Cardiac muscle cell (in vitro differentiated cells and primary cell): ENCODE measurements at regions not wholly inside any gene's neighbourhood (a gene's known extent, or its start where the extent isn't known, plus 50 kb on each side); places are given as distances from the start of the nearest gene placed in this dataset.

Experiments used
- DNase-seq, 2 donors: peaks; one replicate each; pipeline versions ENCODE4 v3.0.0 to v3.0.0-alpha.2; 2010 to 2017; ENCODE audit warnings: low read depth in 1 of 2, low spot score in 1 of 2
- H3K27ac ChIP-seq: fragments of 200-600 bp; sonication (generic); 2 replicates; pipeline ENCODE4 v1.5.1; 2016
- H3K27me3 ChIP-seq: fragments of 200-600 bp; sonication (generic); 2 replicates; pipeline ENCODE4 v1.6.0; 2016; ENCODE audit warnings: control low read depth
- H3K36me3 ChIP-seq: fragments of 200-600 bp; sonication (generic); 2 replicates; pipeline ENCODE4 v1.5.1; 2016; ENCODE audit warnings: control low read depth
- H3K4me1 ChIP-seq: fragments of 200-600 bp; sonication (generic); 2 replicates; pipeline ENCODE4 v1.8.1; 2017; ENCODE audit warnings: low read depth, mild to moderate bottlenecking, mixed run types
- H3K4me3 ChIP-seq: fragments of 200-600 bp; sonication (generic); 2 replicates; pipeline ENCODE4 v1.5.1; 2016; ENCODE audit warnings: mild to moderate bottlenecking
- H3K9me3 ChIP-seq: fragments of 200-600 bp; sonication (generic); 2 replicates; pipeline ENCODE4 v1.5.1; 2017; ENCODE audit warnings: low read depth, mild to moderate bottlenecking, control low read depth
- TF ChIP-seq, protein P1 (sequence below): IDR thresholded peaks from 2 replicates; pipeline ENCODE4 v1.5.1; 2012; ENCODE audit warnings: low read depth, mild to moderate bottlenecking, low read length

DNA sequence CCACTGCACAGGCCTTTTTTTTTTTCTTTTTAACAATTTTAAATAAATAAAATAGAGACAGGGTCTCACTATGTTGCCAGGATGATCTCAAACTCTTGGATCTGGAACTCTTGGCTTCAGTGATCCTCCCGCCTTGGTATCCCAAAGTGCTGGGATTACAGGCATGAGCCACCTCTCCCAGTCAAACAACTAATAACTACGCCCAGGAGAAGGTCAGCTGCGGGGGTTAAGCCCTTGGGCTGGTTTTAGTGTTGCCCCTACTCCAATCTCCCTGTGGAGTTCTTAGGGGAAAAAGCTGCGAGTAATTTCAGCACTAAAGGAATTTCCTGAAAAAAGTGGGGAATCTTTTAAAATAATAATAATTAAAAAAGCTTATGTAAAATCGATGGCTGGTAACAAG, 96.4 kb upstream of the XPO1 start:
- Histone ChIP-seq H3K9me3 (no peaks in the 10 kb centered on the region), H3K27me3 (no peaks in the 10 kb centered on the region), H3K27ac (no peak overlapping the region), H3K4me1 (no peaks in the 10 kb centered on the region), H3K4me3 (no peak overlapping the region), H3K36me3 (no peaks in the 10 kb centered on the region)
- TF ChIP-seq, protein P1, sequence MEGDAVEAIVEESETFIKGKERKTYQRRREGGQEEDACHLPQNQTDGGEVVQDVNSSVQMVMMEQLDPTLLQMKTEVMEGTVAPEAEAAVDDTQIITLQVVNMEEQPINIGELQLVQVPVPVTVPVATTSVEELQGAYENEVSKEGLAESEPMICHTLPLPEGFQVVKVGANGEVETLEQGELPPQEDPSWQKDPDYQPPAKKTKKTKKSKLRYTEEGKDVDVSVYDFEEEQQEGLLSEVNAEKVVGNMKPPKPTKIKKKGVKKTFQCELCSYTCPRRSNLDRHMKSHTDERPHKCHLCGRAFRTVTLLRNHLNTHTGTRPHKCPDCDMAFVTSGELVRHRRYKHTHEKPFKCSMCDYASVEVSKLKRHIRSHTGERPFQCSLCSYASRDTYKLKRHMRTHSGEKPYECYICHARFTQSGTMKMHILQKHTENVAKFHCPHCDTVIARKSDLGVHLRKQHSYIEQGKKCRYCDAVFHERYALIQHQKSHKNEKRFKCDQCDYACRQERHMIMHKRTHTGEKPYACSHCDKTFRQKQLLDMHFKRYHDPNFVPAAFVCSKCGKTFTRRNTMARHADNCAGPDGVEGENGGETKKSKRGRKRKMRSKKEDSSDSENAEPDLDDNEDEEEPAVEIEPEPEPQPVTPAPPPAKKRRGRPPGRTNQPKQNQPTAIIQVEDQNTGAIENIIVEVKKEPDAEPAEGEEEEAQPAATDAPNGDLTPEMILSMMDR: no peak
- DNase-seq: no peak

DNA sequence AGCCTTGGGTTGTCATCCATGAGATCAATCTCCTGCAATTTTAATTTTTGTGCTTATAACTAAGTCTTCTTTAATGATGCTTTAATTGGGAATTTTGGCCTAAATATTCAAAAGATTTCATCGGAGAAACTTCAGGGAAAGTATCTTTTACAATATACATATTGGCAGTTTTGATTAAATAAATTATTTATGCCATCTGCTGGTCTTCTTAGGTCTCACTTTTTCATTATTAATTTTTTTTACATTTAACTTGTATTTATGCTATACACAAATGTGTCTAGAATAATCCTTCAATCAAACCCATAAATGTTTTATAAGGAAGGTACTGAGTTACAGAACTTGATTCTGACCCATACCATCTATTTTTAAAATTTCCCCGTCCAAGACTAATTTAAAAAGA, 95.1 kb upstream of the XPO1 start:
- H3K4me1 ChIP-seq: no peaks in the 10 kb centered on the region
- no peaks in the 10 kb centered on the region for H3K27me3 ChIP-seq
- H3K27ac ChIP-seq: no peak overlapping the region
- no peak for DNase-seq
- H3K36me3 ChIP-seq: no peaks in the 10 kb centered on the region
- no peak overlapping the region for H3K4me3 ChIP-seq
- no peaks in the 10 kb centered on the region for H3K9me3 ChIP-seq
- TF ChIP-seq, protein P1: no peak

DNA sequence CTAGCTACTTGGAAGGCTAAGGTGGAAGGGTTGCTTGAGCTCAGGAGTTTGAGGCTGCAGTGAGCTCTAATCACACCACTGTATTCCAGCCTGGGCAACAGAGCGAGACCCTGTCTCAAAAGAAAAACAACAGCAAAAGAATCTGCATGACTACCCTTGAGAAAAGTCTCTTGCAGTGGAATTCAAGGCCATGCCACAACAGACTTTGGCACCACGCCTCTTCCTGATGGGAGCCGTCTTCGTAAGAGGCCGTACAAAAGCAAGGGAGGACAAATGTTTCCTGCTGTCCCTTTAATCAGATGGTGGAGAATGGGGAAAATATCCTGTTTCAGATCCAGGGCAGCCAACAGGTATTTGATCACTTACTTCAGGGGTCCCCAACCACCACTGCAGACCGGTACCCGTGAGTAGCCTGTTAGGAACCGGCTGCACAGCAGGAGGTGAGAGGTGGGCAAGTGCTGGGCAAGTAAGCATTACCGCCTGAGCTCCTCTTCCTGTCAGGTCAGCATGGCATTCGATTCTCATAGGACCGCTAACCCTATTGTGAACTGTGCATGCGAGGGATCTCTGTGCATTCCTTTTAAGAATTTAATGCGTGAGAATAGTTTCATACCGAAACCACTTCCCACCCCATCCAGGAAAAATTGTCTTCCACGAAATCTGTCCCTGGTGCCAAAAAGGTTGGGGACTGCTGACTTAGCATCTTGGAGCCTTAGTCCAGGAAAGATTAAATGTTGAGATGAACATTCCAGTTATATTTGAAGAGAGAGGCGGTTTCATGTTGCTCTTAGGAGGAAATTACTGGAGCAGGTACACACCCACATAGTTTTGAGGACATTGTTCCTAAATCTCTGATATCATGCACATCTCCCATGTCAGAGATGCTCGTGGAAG, 94.4 kb upstream of the XPO1 start:
- no peak overlapping the region for H3K27ac ChIP-seq
- H3K36me3 ChIP-seq: no peaks in the 10 kb centered on the region
- H3K9me3 ChIP-seq: no peaks in the 10 kb centered on the region
- no peaks in the 10 kb centered on the region for H3K4me1 ChIP-seq
- H3K4me3 ChIP-seq: no peak overlapping the region
- DNase-seq: peak in 1 of 2 donors; percentile 34
- no peaks in the 10 kb centered on the region for H3K27me3 ChIP-seq
- TF ChIP-seq, protein P1: no peak

DNA sequence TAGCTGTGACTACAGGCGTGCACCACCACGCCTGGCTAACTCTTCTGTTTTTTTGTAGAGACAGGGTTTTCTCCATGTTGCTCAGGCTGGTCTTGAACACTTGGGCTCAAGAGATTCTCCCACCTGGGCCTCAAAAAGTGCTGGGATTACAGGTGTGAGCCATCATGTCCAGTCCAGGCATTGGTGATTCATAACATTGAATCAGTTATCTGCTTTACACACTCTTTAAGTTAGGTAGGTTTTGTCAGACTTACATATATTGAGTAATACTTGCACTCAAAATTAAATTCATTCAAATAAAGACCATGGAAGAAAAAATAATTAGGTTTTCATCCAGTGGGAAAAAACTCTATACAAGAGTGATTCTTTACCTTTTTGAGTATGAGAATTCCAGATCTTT, 93.2 kb upstream of the XPO1 start:
- Histone ChIP-seq H3K4me1 (no peaks in the 10 kb centered on the region), H3K27me3 (no peaks in the 10 kb centered on the region), H3K27ac (no peak overlapping the region), H3K4me3 (no peak overlapping the region), H3K36me3 (no peaks in the 10 kb centered on the region), H3K9me3 (no peaks in the 10 kb centered on the region)
- TF ChIP-seq, protein P1: no peak
- DNase-seq: no peak

DNA sequence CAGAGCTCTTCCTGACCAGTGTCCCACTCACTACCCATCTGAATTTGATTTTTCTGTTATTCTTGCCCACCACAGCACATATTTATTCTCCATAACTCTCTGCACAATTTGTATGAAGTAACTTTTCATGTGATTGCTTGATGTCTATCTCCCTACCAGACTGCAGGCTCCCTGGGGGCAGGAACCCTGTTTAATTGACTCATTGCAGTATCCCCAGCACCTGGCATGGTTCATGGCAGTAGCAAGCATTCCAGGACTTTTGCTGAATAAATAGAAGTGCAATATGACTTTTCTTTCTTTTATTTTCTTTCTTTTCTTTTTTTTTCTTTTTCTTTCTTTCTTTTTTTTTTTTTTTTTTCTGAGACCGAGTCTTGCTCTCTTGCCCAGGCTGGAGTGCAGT, 88.7 kb upstream of the XPO1 start:
- no peaks in the 10 kb centered on the region for H3K27me3 ChIP-seq
- TF ChIP-seq, protein P1: no peak
- no peak overlapping the region for H3K27ac ChIP-seq

More for the DNA sequence above, 88.7 kb upstream of the XPO1 start:
- no peaks in the 10 kb centered on the region for H3K9me3 ChIP-seq
- no peak overlapping the region for H3K4me3 ChIP-seq
- no peaks in the 10 kb centered on the region for H3K4me1 ChIP-seq
- no peaks in the 10 kb centered on the region for H3K36me3 ChIP-seq
- DNase-seq: no peak
